ENCODE measurements at regions not wholly inside any gene's neighbourhood (a gene's known extent, or its start where the extent isn't known, plus 50 kb on each side); places are given as distances from the start of the nearest gene placed in this dataset.
A peak's percentile ranks its signal among the peaks of the same experiment; 100 is the strongest.
"Not testable (repeated sequence)": the region's sequence is repeated elsewhere in the genome, so short reads cannot be mapped to it uniquely, and the experiment has no call there.

- no peak for DNase-seq (ENCODE audit: low spot score)
Observed at GRCh38 chr7:20083781-20084180, 133.4 kb downstream of the MACC1 start.

GRCh38 chr7:20079080-20079479 is 138.1 kb downstream of the MACC1 start:
- no peak for DNase-seq (ENCODE audit: low spot score)

- DNase-seq (ENCODE audit: low spot score) = no peak
Observed at GRCh38 chr7:20076835-20077234, 140.3 kb downstream of the MACC1 start.

DNA sequence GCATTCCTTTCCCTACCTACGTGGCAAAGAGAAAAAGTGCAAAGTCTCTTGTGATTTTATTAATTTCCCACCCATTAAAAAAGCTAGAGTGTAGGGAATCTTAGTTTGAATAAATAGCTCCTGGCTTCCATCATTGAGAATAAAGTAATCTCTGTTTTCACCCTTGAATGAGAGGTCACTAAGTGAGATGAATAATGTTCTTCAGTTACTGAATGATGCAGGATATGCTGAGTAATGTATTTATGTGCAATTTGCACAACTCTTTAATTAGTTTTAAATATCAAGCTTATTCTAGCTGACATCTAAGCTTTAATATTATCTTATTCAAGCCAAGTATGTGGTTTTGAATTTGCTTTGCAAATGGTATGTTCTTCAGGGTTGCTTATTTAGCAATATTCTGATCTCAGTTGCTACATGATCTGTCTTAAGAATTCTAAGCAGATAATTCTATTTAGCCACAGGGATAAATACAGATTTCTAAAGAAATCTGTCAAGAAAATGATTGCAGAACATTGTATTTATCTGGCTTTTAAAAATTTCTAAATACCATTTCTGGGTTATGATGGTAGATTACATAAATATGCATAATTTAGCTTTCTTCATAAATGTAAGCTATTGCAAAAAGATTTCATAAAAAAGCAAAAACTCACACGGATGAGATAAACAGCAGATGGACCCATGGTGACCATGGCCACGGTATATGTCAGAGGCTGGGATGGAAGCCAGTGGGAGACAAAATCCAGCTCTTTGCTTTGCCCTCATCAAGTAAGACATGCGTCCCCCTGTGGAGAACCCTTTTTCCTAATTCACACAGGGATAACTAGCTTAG is 141.0 kb downstream of the MACC1 start:
- DNase-seq (ENCODE audit: low spot score) = no peak

DNA sequence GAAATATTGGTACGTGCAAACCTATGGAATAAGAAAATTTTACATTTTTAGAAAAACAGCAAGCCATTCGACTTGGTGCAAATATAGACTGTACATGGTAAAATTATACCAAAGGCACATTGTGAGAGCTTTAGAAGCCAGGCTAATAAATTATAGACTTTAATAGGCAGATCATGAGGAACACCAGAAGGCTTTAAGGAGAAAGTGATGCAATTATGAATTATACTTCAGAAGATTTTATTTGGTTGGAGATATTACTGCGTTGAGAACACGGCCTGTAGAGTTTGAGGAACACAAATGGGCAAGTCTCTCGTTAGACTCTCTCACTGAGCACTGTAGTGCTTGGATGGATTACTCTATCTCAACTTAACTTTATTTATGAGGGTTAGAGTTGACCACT is 141.7 kb downstream of the MACC1 start:
- DNase-seq (ENCODE audit: low spot score) = no peak

GRCh38 chr7:20068004-20068403 is 149.2 kb downstream of the MACC1 start:
- not testable (repeated sequence) for DNase-seq (ENCODE audit: low spot score)

DNA sequence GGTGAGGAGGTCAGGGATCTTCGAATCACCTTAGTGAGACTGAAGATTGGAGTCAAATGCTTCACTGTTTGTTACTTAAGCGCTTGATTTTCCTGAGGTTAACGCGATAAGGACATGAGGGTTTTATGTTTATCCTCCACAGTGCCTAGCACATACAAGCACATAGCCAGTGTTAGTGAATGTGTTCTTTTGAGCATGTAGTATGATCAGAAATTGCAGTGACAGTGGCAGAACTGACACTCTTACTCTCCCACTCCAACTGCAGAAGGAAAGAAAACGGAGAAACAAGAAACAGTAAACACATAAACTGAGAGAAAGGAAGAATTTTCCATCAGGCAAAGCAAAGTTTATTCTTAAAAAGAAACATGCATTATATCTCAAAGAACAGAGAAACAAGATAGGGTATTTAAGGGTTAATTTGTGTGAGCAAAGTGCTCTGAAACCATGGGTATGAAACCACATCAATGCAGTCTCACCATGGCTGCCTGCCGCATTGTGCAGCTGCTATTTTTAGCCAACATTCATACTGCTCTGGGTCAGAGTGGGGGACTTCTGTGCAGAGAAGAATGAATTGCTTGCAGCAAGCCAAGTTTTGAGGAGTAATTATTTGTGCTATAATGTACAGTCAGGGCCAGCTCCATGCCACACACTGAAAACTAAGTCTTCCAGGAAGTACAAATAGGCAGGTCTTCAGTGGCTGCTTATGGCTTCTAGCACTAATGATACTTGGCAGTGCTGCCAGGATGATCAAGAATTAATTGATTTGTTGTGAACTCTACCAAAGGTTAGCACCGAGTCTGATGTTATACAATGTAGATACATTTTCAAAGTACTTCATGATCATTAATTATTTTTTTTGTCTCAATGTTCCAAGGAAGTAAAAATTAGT is 152.0 kb downstream of the MACC1 start:
- DNase-seq (ENCODE audit: low spot score) = no peak

GRCh38 chr7:20064181-20064970 is 152.8 kb downstream of the MACC1 start:
- DNase-seq (ENCODE audit: low spot score) = no peak

DNA sequence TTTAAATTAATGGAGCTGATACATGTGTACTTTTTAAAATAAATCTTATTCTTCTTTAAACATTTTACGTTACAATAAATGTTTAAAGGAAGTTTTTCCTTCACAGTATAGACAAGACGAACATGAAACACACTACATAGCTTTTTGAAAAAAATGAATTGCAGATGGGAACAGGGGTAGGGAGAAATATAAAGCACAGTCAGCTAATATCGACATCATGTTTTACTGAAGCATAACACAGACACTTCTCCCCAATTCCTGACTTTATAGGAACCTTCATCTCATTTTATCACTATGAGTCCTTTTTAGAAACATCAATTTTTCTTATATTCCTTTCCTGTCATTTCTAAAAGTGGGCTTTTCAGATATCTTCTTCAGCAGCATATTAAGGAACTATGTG is 153.5 kb downstream of the MACC1 start:
- DNase-seq (ENCODE audit: low spot score) = no peak

GRCh38 chr7:20062932-20063331 is 154.3 kb downstream of the MACC1 start:
- DNase-seq (ENCODE audit: low spot score) = no peak

DNA sequence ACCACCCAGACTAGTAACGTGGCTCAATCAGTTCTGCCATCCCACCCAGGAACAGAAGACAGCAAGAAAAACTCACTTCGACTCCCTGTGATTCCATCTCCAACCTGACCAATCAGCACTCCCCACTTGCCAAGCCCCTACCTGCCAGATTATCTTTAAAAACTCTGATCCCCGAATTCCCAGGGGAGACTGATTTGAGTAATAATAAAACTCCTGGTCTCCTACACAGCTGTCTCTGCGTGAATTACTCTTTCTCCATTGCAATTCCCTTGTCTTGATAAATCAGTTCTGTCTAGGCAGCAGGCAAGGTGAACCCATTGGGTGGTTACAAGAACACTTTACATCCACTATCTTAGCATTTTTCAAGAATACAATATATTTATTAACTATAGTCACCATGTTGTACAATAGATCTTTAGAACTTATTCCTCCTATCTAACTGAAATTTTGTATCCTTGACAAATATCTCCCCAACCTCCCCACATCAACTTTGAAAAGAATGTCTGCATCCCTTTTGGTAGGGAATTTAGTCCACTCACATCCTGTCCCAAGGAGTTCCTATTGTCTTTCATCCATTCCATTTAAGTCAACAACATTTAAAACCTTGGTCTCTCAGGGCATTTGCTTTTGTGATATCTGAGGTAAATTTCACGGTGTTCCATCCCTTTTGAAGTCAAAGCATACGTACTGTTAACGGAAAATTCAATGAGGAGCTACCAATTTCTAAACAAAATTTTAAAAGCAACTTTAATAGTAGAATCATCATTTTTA is 163.7 kb downstream of the MACC1 start:
- no peak for DNase-seq (ENCODE audit: low spot score)

GRCh38 chr7:20050241-20050966 is 166.8 kb downstream of the MACC1 start:
- DNase-seq (ENCODE audit: low spot score) = peak; percentile 16

DNA sequence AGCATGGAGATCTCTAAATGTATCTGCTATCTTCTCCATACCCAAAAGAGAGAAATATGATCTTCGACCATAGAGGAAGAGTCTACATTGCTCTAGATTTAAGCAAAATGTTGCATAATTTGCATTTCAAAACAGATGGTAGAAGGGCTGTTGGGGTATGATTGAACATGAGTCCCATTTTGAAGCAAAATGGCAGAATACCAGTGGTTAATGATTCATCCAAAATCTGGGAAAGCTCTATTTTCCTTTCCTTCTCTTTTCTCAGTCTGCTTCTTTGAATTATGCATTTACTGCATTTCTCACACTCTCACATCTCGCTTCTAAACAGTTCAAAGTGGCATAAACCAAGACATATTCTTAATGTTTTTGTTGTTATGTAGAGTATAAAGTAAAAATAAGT is 178.5 kb downstream of the MACC1 start:
- no peak for DNase-seq (ENCODE audit: low spot score)

- no peak for DNase-seq (ENCODE audit: low spot score)
Observed at GRCh38 chr7:20035279-20035875, 181.8 kb downstream of the MACC1 start.

DNA sequence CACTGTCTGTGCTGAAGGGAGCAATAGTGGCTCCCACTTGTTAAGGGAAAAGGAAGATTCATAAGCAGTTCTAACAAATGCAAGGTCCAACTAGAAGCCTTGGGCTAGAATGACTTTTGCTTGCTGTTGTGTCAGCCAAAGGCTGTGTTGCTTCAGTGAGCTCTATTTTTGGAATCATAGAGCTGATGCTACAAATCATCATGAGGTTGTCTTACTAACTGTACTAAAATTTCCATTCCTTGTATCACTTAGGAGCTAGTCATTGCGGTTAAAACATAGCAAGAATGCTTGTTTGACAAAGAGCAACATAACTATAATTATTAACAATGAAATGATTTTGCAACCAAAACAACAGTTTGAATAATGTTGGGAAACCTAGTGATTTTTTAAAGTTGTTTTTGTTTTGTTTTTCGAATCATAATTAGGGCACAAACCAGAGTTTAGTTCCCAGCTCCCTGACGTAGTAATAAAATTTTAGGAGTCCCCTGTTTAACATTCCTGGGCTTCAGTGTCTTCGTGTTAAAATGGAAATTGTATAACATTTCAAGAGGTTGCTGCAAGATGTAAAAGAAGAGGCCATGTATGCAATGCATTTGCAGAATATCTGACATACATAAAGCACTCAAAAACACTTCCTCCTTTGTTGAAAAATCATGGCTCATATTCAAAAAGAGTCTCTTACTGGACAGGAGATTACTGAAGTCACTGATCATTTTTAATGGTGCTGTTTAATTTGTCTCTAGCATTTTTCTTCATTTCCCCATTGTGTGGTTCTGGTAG is 183.4 kb downstream of the MACC1 start:
- DNase-seq (ENCODE audit: low spot score) = no peak

- DNase-seq (ENCODE audit: low spot score) = no peak
Observed at GRCh38 chr7:20032741-20033140, 184.4 kb downstream of the MACC1 start.

GRCh38 chr7:20030915-20031362 is 186.2 kb downstream of the MACC1 start:
- DNase-seq (ENCODE audit: low spot score) = no peak

DNA sequence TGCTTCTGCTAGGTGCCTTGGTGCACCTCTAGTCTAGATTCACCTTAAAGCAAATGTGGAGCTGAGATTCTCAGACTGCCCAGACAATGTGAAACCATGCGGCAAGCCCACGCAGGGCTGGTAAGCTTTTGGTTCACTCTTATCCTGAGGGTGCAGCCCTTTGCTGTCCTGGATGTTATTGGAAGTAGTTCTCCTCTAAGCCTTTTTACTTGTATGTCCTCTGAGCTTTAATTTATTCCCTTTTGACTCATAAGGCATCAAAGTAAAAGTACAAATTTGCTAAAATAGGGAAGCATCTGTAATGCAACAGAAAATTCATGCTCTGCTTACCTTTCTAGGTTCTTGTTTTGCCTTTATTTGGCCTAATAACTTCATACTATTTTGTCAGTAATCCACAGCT is 186.8 kb downstream of the MACC1 start:
- no peak for DNase-seq (ENCODE audit: low spot score)

- DNase-seq (ENCODE audit: low spot score) = no peak
Observed at GRCh38 chr7:20026762-20027161, 190.4 kb downstream of the MACC1 start.

Measured in SK-N-DZ (cell line).